22Rv1 (cell line): ENCODE measurements at regions not wholly inside any gene's neighbourhood (a gene's known extent, or its start where the extent isn't known, plus 50 kb on each side); places are given as distances from the start of the nearest gene placed in this dataset.

ENCODE experiments used
- H3K27ac ChIP-seq: fragments of 450-650 bp; 2 replicates; pipeline ENCODE4 v1.5.1; 2017
- ZFX ChIP-seq: fragments of 450-650 bp; IDR thresholded peaks from 2 replicates; pipeline ENCODE4 v1.6.1; 2017; ENCODE audit warnings: antibody characterized with exemption, borderline replicate concordance
- TF ChIP-seq, protein P1 (sequence below): fragments of 450-650 bp; IDR thresholded peaks from 2 replicates; pipeline ENCODE4 v1.5.1; 2017; ENCODE audit warnings: mild to moderate bottlenecking

DNA sequence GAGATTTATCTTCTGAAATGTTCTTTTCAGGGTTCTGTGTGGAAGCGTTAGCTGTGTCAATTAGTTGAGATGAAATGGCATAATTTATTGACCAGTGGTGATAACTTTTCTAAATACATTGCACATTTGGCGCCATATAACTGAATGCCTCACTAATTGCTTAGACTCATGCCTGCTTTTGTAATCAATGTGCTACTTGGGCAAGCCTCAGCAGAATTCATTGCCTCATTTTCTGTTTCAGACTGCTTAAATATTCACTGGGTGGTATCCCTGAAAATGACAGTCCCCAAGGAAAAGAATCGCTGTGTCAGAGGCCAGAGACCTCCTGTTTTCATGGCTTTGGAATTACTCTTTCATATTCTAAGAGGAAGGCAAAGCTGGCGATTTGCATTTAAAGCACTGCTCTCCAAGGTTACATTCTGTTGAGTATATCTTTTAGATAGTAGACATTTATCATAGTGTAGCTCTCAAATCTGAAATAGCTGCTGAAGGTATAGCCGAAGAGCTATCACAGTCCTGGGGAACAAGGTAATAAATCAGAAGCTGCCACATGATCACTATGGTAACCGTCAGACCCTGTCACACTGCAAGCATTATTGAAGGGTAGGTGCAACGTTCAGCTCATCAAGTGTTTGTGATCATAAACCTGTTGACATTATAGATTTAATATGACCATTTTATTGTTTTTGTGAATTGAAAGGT, 297.3 kb upstream of the E2F7 start:
- TF ChIP-seq ZFX, result no peak
- TF ChIP-seq, protein P1, sequence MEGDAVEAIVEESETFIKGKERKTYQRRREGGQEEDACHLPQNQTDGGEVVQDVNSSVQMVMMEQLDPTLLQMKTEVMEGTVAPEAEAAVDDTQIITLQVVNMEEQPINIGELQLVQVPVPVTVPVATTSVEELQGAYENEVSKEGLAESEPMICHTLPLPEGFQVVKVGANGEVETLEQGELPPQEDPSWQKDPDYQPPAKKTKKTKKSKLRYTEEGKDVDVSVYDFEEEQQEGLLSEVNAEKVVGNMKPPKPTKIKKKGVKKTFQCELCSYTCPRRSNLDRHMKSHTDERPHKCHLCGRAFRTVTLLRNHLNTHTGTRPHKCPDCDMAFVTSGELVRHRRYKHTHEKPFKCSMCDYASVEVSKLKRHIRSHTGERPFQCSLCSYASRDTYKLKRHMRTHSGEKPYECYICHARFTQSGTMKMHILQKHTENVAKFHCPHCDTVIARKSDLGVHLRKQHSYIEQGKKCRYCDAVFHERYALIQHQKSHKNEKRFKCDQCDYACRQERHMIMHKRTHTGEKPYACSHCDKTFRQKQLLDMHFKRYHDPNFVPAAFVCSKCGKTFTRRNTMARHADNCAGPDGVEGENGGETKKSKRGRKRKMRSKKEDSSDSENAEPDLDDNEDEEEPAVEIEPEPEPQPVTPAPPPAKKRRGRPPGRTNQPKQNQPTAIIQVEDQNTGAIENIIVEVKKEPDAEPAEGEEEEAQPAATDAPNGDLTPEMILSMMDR, result no peak
- H3K27ac ChIP-seq, result no peak overlapping the region

DNA sequence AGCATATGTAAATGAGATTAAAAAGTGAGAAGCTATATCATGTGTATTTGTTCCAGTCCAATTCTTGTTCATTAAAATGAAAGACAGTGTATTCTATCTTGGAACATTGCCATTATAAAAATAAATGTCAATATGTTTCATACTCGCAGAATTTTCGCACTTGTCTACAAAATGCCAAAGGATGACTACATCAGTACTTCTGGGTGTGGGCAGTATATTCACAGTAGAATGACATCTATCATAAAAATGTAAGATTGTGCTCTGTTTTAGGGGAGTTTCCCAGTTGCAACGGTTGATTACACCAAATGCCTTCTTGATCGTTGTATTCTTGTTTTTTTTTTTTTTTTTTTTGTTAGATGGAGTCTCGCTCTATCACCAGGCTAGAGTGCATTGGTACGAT, 292.3 kb upstream of the E2F7 start:
- TF ChIP-seq ZFX, result no peak
- TF ChIP-seq, protein P1, result no peak
- no peak overlapping the region for H3K27ac ChIP-seq

DNA sequence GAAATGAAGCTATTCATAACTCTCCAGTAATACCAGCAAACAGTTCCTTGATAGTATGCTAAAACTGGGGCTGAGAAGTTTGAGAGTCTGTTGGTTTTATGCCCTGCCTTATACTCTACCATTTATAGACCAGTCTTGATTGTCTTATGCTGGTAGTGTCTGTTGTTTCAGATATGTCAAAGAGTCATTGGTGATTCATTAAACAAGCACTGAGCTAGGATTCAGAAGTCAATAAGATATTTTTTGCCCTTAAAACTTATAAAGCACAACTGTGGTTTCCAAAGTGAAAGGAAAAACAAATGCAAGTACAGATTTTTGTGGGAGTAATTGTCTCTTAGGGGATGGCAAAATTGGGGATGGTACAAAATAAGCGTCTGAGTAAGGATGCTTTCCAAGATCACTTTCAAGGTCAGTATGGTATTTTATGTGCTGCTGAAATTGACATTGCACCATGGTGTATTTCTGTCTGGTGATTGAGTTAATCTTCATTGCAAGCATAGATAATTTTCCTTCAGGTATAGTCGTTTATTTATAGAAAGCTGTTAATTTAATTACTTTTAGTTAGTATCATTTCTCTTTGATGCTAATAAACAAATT, 289.5 kb upstream of the E2F7 start:
- TF ChIP-seq, protein P1, result no peak
- no peak for TF ChIP-seq ZFX
- H3K27ac ChIP-seq, result no peak overlapping the region

DNA sequence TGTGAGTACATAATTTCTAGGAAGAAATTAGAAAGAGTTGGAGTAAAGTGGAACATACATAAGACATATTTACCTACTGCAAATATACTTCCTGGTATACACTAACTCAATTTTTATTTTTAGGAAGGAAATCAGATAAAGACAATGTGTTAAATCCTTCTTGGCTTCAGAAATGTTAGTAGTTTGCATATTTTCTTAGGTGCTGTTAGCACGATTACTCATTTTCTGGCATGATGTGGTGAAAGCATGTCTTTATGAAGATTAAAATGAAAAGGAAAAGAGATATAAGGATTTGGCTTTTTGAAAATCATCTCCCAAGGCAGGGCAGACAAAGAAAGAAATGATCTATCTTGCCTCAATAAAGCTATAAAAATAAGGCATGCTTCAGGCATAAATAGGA, 287.6 kb upstream of the E2F7 start:
- TF ChIP-seq, protein P1, result no peak
- TF ChIP-seq ZFX, result no peak
- H3K27ac ChIP-seq, result no peak overlapping the region

DNA sequence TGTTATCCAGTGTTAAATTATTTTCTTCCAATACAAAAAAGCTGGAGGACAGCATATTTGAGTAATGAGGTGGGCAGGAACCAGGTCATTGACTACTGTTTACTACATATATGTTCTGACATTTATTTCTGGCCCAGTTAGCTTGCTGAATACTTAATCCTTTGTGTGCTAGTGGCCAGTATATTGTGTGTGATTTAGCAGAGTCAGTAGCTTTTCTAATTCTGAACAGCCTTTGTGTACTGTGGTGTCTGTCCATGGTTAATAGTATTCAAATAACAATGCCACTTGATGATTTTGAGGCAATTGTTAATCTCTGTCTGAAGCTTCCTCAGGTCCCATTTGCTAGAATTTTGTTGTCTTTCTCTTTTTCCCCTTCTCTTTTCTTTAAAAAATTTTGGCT, 286.5 kb upstream of the E2F7 start:
- no peak overlapping the region for H3K27ac ChIP-seq
- TF ChIP-seq, protein P1, result no peak
- TF ChIP-seq ZFX, result no peak

DNA sequence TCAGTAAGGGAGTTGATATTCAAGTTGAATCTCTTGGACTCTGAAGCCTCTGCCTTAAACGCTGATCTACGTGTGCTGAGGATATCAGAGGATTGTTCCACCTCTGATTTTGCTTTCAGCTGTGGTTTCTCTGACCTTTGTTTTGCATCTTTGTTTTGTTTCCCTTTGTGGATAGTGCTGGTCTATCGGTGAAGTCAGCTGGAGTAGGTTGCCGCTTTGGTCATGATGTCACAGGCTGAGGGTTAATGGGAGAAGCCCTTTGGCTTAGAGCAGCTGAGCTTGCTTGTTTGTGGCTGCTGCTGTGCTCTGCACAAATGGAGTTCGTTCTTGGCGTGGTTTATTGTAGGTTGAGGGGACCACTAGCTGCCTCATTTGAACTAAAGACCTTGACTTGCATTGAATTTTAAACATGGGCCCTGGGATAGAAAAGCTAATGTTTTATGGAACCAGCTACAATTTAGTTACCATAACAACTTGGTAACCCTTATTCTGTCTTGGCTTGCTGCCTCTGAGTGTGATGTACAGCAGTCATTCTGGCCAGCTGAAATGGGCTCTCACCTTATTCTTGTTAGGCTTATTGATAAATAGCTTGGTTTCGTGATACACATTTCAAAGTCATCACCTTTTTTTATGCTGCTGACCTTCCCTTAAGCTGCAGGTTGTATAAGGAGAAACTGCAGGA, 284.5 kb upstream of the E2F7 start:
- no peak for TF ChIP-seq ZFX
- H3K27ac ChIP-seq, result no peak overlapping the region

DNA sequence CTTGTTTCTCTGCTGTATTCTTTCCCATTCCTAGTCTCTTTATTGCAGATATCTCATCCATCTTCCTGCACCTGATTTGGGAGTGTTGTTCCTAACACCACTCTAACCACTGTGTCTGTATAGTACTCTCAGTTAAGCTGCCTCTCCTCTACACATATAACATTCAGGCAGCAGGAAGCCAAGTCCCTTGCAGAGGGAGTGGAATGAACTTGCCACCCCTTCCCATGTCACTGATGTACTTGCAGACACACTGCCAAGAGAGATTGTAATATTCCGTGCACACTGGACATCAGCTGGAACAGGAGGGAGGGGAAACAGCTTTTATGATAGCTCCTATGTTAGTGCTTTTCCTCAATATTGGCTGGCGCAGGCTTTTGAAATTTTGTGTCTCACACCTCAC, 281.6 kb upstream of the E2F7 start:
- TF ChIP-seq ZFX, result no peak
- TF ChIP-seq, protein P1, result no peak
- H3K27ac ChIP-seq, result no peak overlapping the region
